ENCODE measurements at regions not wholly inside any gene's neighbourhood (a gene's known extent, or its start where the extent isn't known, plus 50 kb on each side); places are given as distances from the start of the nearest gene placed in this dataset.

DNA sequence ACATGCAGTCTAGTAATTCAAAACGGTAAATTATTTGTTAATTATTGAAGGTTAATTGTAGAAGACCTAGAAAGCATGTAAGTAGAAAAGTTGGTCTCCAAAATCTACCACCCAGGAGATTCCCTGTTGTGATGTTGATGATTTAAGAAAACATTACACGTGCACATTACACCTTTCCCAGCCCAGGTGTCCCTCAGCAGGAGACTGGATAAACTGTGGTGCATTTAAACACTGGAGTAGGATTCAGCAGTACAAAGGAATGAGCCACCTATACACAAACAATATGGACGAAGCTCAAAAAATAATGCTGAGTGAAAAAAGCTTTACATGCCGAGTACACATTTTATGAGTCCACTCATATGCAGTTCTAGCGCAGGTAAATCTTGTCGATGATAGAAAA lies 109.0 kb upstream of the STARD3NL start:
- no peak for DNase-seq (ENCODE audit: insufficient read length, low spot score)
- FAIRE-seq, result no peak

DNA sequence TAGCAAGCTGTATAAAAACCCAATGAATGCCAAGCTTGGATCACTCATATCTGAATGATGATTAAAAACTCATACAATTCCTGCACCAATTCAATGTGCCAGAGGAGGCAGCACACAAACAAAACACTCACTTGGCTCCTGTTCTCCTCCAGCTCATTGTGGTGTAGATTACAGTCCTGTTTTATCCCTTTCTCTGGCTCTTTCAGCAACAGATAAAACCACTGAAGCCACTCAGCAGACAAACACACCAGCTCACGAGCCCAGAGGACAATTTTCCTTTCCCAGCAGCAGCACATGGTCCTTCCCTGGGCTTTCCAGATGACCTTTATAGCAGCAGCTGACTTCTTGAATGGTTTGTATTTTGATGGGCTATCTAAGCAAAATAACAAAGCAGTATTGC lies 107.3 kb upstream of the STARD3NL start:
- FAIRE-seq (peak; percentile 72), DNase-seq (ENCODE audit: insufficient read length, low spot score) (no peak)

DNA sequence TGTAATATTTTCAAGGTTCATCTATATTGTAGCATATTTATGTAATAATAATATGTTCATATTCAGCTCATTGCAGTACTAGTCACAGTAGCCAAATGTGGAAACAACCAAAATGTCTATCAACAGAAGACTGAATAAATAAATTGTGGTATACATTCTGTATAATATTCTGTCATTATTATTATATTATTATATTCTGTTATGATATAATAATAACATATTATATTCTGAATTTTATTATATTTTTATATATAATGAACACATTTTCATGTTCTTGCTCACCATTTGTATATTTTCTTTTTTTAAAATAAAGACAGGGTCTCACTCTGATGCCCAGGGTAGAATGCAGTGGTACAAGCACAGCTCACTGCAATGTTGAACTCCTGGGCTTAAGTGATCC lies 91.2 kb upstream of the STARD3NL start:
- no peak for FAIRE-seq
- DNase-seq (ENCODE audit: insufficient read length, low spot score), result no peak

GRCh38 chr7:38102507-38102906 lies 75.5 kb upstream of the STARD3NL start:
- no peak for DNase-seq (ENCODE audit: insufficient read length, low spot score)
- no peak for FAIRE-seq

DNA sequence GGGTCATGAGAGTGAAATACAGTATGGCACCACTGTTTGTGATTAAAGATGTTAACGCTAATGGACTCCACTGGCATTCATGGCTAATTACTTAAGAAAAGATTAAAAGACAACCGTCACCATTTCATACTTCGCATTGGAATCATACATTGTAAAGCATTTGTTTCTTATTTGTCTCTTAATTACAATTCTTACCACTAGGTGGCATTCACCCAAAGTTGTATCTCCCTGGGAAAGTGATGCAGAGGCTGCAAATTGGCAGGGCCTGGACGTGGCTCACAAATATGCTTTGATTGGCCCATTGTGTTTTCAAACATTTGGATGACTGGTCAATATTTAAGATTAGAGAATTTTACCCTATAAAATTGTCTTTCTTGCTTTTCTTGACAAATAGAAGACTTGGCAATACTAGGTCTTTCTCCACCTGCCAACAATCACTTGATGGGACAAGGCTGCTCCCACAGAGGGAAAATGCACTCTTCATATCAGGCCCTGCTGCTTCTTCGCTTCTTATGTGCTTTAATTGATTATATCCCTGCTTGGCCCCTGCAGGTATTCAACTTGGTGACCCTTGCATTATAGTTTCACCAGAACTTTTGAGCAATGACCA lies 72.1 kb upstream of the STARD3NL start:
- DNase-seq (ENCODE audit: insufficient read length, low spot score) (peak; percentile 18), FAIRE-seq (peak; percentile 93)

GRCh38 chr7:38107486-38107893 lies 70.6 kb upstream of the STARD3NL start:
- DNase-seq (ENCODE audit: insufficient read length, low spot score) (peak; percentile 39), FAIRE-seq (peak; percentile 97)

GRCh38 chr7:38112075-38112474 lies 66.0 kb upstream of the STARD3NL start:
- FAIRE-seq (no peak), DNase-seq (ENCODE audit: insufficient read length, low spot score) (no peak)

GRCh38 chr7:38120076-38120475 lies 58.0 kb upstream of the STARD3NL start:
- DNase-seq (ENCODE audit: insufficient read length, low spot score) (no peak), FAIRE-seq (no peak)

- FAIRE-seq, result no peak
Observed at GRCh38 chr7:38122501-38122900, 55.5 kb upstream of the STARD3NL start.

DNA sequence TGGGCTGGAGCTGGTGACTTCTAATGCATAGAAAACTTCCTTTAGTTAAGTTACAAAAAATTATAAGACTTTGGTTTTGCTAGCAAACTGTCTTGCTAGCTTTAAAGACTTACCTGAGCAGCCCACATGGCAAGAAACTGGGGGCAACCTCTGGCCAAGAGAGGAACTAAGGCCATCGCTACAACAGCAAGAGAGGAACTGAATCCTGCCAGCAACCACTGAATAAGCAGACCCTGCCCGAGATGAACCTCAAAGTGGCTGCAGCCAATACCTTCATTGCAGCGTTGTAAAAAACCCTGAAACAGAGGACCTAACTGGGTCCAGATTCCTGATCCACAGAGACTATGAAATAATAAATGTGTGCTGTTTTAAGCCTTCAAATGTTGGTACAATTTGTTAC lies 54.6 kb upstream of the STARD3NL start:
- no peak for FAIRE-seq
- DNase-seq (ENCODE audit: insufficient read length, low spot score), result no peak

More at GRCh38 chr7:38122501-38122900, 55.5 kb upstream of the STARD3NL start:
- no peak for DNase-seq (ENCODE audit: insufficient read length, low spot score)

DNA sequence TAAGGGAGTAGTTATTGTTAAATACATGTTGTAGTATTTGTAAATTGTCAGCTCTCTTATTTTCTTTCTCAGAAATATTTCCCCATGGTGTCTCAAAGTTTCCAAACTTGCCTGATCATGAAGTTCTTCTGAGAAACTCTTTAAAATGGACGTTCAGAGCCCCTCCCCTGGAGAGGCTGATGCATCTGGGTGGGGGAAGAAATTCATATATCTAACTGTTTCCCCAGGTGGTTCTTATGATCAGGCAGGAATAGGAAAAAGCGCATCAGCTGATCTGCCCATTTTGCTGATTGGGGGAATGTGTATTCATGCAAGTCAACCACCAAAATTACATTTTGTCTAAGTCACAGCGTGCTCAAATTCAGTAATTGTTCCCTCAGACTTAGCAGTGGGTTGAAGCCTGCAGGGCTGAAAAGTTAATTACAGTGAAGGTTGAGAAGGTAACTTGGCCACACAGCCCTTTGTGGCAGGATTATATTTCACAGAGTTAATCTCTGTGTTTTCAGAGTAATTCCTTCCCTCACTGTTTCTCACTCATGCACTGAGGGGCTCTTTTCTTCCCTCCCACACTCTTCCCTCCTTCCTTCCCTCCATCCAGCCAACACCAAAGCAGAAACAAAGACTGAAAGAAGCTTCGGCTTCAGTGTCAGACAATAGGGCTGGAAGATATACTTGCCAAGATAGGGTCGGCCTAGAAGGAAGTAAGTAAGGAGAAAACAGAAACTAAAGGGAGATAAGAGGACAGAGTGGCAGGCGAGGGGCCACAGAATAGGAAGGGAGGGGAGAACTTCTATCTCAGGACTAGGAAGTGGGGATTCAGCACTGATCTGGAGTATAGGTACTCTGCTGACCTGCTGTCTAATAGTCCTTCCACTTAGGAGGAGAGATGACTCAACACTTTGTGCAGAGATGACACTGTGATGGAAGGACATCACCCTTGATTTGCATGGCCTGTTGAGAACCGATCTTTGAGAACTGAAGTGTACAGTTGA lies 50.5 kb upstream of the STARD3NL start:
- FAIRE-seq, result no peak
- no peak for DNase-seq (ENCODE audit: insufficient read length, low spot score)

Measured in GM19239 (cell line).